ENCODE measurements at regions not wholly inside any gene's neighbourhood (a gene's known extent, or its start where the extent isn't known, plus 50 kb on each side); places are given as distances from the start of the nearest gene placed in this dataset.
"Not testable (repeated sequence)": the region's sequence is repeated elsewhere in the genome, so short reads cannot be mapped to it uniquely, and the experiment has no call there.

GRCh38 chr3:28949580-28949979, 331.3 kb upstream of the RBMS3 start:
- no peak for DNase-seq (ENCODE audit: low spot score)

- no peak for DNase-seq (ENCODE audit: low spot score)
These were observed 330.3 kb upstream of the RBMS3 start for GRCh38 chr3:28950614-28951013.

DNA sequence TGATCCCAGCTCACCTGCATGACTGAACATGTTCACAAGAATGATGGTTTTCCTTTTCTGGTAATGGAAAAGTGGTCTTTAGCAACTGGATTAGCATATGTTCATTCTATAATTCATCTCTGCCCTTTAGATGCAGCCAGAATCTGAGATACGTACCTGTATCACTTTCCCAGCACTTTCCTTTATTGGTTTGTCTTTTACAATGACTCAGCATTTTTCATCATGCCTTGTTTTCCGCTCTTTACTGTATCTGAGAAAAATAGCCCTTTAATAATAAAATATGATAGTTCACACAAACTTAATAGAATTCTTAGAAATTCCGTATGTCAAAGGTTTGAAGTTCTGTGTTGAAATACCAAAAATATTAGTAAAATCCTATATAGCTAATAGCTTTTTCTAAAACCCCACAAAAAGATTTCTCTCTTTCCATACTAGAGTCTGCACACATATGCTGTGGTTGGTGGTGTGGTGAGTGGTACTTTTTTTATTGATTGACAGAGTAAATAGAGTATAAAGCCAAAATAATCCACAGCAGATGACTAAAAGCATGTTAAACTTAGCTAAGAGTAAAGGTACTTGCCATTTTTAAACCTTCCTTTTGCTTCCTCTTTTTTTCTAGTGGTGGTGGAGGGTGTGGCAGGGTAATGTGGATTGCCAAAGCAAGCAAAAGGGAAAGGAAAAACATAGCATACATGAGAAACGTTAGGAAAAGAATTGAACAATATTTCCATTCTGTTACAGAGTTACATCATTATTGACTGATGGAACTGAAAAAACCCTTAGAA, 328.9 kb upstream of the RBMS3 start:
- DNase-seq (ENCODE audit: low spot score), result no peak

- DNase-seq (ENCODE audit: low spot score), result no peak
These were observed 322.2 kb upstream of the RBMS3 start for GRCh38 chr3:28958656-28959055.

- no peak for DNase-seq (ENCODE audit: low spot score)
These were observed 309.7 kb upstream of the RBMS3 start for GRCh38 chr3:28971156-28971555.

DNA sequence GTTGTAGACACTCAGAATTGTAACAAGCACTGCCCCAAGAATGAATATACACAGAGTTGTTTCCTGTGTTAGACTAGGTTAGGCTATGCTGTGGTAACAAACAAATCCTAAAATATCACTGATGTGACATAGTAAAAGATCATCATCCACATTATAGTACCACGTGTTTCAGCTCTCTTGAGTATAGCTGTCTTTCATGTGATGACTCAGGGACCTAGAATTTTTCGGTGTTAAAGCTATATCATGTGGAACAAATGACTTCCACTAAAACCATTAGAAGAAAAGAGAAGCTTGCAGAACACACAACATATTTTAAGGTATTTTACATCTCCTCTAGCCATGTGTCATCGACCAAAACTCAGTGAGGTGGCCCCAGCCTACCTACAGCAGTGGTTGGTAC, 307.9 kb upstream of the RBMS3 start:
- DNase-seq (ENCODE audit: low spot score), result no peak

DNA sequence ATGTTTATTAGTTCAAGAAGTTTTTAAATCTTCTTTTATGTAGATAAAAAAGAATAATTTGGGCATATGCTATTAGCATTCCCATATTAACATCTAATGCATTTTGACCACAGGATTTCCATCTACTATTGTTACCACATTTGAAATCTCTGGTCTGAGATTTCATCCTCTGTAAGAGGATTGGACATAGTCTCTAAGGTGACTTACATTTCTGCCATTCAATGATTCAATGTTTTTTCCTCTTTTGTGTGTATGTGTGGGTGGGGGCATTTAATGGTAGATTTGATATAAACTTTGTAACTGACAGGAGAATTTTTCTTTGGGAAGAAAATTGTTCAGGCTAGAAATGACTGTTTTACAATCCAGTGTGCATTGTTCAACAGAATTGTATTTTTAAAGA, 307.3 kb upstream of the RBMS3 start:
- no peak for DNase-seq (ENCODE audit: low spot score)

- DNase-seq (ENCODE audit: low spot score), result no peak
These were observed 302.8 kb upstream of the RBMS3 start for GRCh38 chr3:28978092-28978491.

GRCh38 chr3:28980131-28980530, 300.7 kb upstream of the RBMS3 start:
- DNase-seq (ENCODE audit: low spot score), result no peak

DNA sequence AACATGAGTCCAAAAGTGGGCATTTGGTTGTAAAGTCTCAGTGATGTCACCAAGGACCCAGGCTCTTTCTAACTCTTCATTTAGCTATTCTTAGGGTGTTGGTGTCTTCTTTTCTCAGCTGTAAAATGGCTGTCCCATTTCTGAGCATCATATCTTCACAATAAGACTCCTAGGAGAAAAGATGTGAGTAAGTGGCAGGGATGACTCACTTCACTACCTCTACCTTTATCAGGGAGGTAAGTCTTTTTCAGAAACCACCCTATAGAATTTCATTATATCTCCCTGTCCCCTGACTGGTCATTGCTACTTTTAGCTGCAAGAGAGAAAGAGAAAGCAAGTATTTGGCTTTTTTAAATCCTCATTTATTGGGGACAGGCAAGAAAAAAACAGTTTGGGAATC, 300.2 kb upstream of the RBMS3 start:
- no peak for DNase-seq (ENCODE audit: low spot score)

- no peak for DNase-seq (ENCODE audit: low spot score)
These were observed 298.0 kb upstream of the RBMS3 start for GRCh38 chr3:28982906-28983305.

DNA sequence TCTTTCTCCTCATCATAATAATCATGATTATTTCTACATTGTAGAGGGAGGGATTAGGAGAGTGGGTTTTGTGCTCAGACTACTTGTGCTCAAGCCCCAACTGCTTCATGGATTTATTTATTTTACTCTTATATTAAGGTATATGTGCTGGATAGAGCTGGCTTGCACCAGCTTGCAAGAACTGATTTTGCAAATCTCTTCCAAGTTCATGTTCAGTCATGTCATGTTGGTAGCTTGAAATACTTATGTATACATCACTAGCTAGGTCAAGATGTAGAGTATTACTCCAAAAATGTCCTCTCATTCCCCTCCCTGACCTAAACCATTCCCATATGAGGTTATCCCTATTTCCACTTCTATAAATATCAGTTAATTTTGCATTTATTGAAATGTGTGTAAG, 293.9 kb upstream of the RBMS3 start:
- DNase-seq (ENCODE audit: low spot score), result no peak

- no peak for DNase-seq (ENCODE audit: low spot score)
These were observed 291.2 kb upstream of the RBMS3 start for GRCh38 chr3:28989646-28990089.

DNA sequence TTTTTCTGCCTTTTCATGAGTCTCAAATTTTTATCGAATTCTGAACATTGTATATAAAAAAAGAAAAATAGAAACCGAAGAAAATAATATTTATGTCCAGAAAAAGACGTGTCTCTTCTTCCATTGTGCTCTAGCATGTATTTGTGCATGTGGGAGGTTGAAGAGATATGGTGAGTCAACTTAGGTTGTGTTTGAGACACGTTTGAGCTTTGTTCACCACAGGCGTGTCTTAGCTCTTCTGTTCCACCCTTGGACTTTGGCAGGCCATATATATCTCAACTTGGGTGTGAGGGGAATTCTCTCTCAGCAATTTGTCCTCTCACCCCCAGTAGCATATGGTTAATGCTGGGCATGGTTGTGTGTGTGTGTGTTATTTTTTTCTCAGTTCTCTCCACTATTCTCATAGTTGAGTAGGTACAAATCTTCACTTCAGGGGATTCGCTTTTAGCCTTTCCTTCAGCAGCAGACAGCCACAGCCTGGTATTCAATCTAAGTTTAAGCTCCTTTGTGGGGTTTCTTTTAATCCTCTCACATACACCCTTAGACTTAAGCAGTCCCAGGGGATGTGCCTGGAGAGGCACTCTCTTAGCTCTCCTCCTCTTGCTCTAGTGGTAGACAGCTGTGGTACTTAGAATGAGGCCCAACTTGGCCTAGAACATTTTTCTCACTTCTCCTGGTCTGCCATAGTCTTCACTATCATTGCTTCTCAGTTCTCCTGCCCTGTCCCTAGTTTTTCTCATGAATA, 286.5 kb upstream of the RBMS3 start:
- DNase-seq (ENCODE audit: low spot score), result no peak

- no peak for DNase-seq (ENCODE audit: low spot score)
These were observed 275.8 kb upstream of the RBMS3 start for GRCh38 chr3:29004885-29005599.

DNA sequence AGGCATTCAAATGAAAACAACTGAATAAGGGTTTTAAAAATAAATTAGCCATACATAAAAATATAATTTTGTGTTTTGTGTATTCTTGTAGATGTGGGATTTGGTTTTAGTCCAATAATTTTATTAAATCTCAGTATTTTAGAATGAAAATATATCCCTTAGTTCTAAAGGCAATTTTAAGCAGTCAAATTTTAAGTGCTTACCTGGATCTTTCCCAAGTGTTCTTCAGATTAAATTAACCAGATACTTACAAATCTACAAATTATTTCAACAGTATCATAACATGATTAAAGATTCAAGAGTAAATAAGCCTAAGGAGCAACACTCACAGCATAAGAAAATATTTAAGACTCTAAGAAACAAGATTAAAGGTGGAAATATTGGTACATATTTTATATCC, 275.0 kb upstream of the RBMS3 start:
- DNase-seq (ENCODE audit: low spot score), result no peak

DNA sequence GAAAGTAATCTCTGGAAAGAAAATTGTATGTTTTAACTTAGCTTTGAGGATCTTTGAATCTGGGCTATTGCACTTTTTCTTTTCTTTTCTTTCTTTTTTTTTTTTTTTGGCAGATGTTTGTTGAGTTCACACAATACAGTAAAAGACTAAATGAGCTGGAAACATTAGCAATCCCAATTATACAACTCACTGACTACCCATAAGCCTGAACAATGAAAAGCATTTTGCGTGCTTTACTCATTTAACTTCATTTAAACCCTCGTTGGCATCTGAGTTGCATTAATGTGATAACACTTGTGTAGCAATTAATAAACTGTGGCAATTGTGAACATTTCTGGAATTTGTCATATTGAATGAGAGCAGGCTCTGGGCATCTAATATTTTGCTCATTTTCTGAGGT, 269.4 kb upstream of the RBMS3 start:
- no peak for DNase-seq (ENCODE audit: low spot score)

GRCh38 chr3:29011966-29012365, 268.9 kb upstream of the RBMS3 start:
- no peak for DNase-seq (ENCODE audit: low spot score)

DNA sequence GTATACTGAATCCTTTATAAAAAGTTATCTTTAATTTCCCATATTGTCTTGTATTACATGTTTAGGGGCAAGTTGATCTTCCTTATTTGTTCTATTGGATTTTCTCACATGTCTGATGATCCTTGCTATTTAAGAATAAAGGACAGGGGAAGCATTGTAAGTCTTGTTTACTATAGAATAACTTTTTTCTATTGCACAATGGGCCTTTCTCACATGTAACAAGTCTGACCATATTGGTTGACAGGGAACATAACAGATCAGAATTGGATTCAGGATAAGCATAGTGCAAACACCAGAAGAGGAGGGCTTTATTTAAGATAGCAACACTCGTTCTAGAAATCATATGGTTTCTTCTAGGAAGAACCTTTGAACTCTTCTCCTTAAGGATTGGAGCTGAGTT, 257.9 kb upstream of the RBMS3 start:
- DNase-seq (ENCODE audit: low spot score), result no peak

DNA sequence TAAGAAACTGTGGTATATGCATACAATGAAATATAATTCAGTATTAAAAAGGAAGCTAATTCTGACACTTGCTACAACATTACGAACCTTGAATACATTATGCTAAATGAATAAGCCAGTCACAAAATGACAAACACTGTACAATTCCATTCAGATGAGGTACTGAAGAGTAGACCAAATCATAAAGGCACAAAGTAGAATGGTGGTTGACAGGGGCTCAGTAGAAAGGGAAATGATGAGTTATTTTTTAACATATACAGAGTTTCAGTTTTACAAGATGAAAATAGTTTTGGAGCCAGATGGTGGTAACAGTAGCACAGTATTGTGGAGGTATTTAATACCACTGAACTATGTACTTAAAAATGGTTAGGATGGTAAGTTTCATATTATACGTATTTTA, 254.6 kb upstream of the RBMS3 start:
- no peak for DNase-seq (ENCODE audit: low spot score)

DNA sequence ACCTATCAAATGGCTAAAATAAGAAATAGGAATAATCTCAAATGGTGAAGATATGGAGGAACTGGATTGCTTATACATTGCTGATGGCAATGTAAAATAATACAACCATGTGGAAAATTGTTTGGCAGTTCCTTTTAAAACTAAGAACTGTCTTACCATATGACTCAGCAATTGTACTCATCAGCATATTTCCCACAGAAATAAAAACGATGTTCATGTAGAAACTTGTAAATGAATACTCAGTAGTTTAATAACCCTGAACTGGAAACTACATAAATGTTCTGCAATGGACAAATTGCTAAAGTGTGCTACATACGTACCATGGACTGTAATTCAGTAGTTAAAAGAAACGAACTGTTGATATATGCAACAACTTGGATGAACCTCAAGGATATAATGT, 253.9 kb upstream of the RBMS3 start:
- DNase-seq (ENCODE audit: low spot score), result no peak

GRCh38 chr3:29031175-29031574, 249.7 kb upstream of the RBMS3 start:
- DNase-seq (ENCODE audit: low spot score), result not testable (repeated sequence)

- no peak for DNase-seq (ENCODE audit: low spot score)
These were observed 247.4 kb upstream of the RBMS3 start for GRCh38 chr3:29033511-29033910.
